Activated CD8-positive, alpha-beta memory T cell treated with anti-CD3 and anti-CD28 coated beads for 1 hour (primary cell): ENCODE measurements at regions not wholly inside any gene's neighbourhood (a gene's known extent, or its start where the extent isn't known, plus 50 kb on each side); places are given as distances from the start of the nearest gene placed in this dataset.

Source experiments
- DNase-seq, 2 donors: peaks; one replicate each; pipeline ENCODE4 v3.0.0-alpha.2; 2020; ENCODE audit warnings: low read depth in 1 of 2; ENCODE audit errors: extremely low read depth in 1 of 2

DNA sequence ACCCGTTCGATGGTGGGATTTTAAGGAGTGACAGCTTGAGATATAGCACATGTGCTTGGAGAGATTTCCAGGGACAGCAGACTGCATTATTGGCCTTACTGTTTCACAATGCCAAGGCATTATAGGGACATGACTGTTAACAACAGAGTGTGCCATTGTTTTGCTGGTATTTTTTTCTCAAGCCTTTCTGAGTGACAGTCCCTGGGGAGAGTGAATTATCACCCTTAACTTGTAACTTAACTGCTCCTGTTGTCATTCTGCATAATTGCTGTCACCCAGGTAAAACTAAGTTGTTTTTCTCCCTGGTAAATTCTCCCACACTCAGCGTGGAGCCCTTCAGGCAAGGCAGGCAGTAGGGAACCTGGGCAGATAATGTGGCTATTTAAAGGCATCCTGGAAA, 989.2 kb upstream of the LCORL start:
- no peak for DNase-seq

DNA sequence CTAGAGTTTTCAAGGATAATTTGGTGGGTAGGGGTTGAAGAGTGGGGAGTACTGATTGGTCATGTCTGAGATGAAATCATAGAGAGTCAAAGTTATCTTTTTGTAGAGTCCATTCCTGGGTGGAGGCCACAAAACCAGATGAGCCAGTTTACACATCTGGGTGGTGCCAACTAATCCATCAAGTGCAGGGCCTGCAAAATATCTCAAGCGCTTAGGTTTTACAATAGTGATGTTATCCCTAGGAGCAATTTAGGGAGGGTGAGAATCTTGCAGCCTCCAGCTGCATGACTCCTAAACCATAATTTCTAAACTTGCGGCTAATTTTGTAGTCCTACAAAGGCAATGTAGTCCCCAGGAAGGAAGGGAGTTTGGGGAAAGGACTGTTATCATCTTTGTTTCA, 988.3 kb upstream of the LCORL start:
- no peak for DNase-seq

DNA sequence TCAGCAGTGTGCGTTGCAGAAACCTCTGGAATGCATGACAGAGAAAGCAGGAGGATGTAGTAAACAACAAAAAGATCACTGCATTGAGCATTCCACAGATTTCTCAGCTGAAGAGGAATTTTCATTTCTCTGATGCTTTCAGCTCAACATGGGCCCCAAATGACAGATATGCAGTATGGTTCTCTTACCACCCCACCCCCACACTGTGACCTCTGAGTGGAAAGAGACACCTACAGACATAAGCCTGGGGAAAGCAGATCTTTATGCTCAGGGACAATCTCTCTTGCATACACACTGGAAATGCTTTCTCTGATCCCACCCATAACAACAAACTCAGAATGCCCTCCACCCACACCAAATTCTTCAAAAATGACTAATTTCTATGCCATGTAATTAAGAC, 983.7 kb upstream of the LCORL start:
- DNase-seq = no peak

DNA sequence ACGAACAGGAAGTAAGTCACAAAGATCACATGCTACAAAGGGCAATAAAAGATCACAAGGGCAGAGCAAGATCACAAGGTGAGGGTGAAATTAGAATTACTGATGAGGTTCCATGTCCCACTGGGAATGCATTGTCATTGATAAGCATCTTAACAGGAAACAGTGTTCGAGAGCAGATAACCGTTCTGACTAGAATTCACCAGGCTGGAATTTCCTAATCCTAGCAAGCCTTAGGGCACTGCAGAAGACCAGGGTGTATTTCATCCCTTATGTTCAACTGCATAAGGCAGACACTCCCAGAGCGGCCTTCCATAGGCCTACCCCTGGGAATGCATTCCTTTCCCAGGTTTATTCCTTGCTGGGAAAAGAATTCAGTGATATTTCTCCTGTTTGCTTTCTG, 980.6 kb upstream of the LCORL start:
- DNase-seq = no peak

DNA sequence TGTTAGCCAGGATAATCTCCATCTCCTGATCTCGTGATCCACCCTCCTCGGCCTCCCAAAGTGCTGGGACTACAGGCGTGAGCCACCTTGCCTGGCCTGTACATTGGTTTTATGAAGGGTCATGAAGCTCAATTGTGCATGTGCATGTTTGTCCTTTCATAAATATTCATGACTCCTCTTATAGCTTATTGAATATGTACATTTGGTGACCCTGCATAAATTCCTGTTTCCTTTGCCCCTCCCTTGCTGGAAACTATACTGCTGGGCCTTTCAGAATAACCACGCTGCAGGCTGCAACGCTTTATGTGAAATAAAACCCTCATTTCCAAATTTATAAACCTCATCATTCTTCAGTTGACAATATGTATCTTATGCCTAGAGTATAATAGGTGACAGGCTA, 978.0 kb upstream of the LCORL start:
- no peak for DNase-seq

DNA sequence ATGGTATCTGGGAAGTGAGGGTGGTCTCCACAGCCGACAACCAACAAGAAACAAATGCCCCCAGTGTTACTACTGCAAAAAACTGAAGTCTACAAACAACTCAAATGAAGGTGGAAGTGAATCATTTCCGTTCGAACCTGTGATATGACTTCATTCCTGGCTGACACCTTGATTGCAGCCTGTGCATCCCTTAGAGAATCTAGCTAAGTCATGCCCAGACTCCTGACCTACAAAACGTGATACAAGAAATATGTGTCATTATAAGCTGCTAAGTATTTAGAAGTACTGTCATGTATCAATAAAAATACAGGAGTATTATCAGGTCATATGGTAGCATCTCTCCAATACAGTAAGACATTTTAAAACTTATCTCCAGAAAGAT, 959.7 kb upstream of the LCORL start:
- no peak for DNase-seq

DNA sequence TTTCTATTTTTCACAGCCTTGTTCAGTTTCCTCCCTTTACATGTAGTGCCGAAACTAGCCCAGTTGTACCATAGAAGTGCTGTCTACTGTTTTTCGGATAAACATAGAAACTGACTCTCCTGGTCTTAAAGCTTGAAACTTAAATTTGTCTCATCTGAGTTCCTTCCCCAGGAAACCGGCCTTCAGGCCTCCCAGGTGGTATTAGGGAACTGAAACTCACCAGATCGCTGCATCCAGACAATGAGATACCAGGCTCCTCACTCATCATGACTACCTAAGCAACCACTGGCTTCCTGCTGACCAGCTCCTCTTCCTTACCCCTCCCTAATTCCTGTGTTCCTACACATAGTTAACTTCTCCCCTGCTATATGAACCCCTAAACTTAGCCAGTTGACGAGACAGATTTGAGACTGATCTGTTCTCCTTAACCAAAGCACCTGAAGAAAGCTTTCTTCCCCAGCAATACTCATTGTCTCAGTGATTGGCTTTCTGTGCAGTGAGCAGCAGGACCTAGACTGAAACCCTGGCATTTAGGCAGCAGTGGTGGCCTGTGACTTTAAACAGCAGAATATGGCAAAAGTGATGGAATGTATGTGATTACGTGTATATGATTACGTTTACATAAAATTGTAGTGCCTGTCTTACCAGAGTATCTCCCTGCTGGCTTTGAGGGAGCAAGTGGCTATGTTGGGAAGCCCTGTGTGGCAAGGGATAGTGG, 959.1 kb upstream of the LCORL start:
- DNase-seq = no peak

DNA sequence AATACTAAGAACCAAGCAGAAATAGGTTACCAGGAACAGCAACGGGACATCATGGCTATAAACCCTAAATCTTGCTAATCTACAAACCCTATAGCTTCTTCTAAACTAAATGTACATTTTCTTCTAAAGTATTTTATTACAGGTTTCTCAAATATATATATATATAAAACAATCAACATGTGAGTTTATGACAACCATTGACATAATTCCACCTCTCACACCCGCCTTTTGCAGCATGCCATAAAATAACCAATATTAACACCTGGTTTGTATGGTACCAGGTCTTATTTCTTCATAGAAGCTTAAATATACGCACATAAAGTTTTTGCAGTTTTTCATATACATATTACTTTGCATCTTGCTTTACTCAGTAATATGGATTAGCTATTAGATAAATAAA, 955.3 kb upstream of the LCORL start:
- DNase-seq = no peak

DNA sequence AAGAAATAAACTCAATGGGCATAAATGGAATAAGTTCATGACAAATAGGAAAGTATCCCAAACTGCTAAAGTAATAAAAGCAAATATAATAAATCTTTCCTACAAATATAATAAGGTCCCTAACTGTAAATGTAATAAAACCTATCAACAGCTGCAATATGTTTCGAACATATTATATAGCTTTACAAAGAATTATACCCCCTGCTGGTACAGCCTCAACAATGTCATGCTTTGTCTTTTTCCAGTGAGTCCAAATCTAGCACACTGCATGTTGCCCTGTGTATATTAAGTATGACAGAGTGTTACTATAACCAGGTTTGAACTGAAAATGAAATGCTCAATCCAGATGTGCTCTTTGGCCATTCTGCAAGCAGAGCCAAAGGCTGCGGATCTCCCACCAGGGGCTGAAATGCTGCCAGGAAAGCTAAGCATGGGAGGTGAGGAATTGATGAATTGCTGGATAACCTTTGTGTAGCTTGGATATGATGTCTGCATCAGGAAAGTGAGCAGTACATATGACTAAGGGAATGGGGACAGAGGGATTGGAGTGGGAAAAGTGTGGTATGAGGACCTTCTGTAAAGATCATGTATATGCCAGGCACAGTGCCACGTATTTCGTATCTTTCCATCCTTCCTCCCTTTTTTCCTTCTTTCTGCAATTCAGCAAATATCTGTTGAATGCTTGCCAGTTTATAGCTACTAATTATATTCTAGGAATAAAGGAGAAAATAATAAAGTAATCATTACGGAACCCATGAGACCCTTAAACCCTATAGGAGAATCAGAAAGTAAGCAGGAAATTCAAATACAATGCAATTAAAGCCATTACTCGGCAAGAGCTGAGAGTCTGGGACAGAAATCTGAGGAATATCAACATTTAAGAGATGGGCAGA, 954.6 kb upstream of the LCORL start:
- no peak for DNase-seq

DNA sequence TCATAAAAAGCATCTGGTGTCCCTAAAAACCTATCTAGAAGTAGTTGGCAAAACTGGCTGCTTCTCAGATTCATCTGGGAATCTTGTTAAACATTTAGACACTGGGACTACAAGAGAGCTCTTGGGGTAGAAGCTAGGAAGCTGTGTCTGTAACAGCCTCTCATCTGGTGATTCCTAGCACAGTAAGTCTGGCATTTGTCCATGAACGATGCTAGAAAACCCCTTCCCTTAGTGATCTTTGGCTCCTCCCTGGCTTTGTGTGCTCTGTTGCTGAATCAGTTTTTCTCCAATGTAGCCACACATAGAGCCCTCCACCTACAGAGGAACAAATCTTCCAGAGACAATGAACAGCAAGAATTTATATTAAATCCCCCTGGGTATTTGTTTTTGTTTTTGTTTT, 951.7 kb upstream of the LCORL start:
- no peak for DNase-seq

DNA sequence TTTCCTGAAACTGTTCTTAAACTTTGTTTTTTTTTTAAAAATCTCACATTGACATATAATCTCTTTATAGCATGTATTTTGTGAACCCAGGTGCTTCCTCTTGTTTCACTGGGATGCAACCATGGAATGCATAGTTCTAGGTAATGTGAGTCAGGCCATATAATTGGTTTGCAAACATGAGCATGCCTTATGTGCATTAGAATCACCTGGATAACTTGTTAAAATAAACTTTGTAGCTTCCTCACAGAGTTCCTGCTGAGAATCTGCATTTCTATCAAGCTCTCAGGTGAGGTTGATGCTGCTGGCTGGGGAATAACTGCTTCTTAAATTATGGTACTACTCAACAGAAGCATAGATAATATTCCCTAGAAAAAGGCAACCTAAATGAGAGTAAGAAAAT, 940.3 kb upstream of the LCORL start:
- DNase-seq = no peak

DNA sequence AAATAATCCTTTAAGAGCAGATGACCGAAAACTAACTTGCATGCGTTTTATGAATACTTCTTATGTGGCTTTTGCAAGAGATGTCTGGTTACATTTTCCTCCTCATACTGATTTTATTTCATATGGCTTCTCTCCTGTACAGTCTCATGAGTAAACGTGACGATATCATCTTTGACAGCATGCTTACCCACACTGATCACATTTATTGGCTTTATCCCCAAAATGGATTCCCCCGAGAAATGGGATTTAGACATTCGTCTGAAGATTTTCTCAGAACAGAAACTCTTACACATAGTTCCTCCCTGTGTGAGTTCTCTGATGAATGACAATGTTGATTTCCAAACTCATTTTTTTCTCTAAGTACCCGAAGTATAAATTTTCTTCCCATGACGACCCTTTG, 939.7 kb upstream of the LCORL start:
- DNase-seq = no peak

DNA sequence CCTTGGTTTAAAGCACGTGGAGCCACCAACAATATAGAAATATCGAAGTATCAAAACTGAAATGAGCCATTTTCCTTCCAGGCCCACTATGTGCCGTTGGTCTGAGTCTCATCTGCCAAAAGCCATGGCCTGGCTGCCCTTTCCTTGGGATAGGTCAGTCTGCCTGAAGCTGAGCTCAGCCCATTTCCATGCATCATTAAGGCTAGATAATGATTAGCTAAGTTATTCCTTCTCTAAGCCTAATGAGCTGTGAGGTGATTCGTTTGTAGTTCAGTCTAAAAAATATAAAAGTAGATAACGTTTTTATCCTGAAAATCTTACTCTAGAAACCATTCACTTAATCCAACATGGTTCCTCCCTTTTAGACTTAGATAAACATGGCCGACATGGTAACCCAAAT, 936.2 kb upstream of the LCORL start:
- no peak for DNase-seq

DNA sequence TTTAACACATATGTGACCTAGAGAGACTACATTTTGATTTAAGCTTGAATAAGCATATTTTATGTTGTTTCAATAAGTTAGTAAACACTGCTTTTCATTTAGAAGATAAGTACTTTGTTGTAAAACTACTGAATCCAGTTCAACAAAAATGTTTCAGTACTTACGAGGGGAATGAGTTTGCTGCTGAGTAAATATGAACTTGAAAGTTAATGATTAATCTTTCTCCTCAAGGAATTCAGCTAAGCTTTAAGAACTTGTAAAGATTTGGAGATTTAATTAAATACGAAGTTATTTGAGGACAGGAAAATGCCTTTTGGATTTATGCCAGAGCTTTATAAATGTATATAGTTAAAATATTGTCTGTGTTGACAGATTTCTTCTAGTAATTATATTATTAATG, 933.0 kb upstream of the LCORL start:
- DNase-seq = no peak

DNA sequence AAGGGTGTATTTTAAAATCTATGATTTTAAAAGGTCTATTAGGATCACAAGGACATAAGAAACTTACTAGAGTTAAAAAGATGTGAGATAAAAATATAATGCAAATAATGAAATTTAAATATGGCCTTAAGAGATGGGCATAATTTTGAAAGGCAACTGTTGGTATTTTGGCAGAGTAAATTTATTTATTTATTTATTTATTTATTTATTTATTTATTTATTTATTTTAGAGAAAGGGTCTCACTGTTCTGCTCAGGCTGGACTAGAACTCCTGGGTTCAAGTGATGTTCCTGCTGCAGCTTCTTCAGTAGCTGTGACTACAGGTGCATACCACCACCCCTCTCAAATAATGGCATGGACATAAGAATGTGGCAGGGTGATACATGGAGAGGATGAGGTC, 932.1 kb upstream of the LCORL start:
- no peak for DNase-seq

DNA sequence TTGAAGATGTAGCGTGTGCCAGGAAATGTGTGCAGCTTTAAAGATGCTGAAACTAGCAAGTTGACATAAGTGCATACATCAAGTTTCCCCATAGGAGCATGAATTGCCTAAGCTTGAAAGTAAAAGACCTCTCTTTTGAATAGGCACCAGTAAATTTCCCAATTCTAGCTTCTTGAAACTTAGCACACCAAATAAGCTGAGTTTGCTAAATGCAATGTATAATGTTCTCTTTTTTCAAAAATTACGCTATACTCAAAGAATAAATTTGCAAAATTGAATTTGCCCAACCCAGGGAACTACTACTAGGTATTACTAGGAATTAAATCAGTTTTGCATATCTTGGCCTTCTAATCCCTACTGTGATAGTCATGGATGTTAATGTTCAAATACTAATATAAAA, 923.9 kb upstream of the LCORL start:
- DNase-seq = no peak

DNA sequence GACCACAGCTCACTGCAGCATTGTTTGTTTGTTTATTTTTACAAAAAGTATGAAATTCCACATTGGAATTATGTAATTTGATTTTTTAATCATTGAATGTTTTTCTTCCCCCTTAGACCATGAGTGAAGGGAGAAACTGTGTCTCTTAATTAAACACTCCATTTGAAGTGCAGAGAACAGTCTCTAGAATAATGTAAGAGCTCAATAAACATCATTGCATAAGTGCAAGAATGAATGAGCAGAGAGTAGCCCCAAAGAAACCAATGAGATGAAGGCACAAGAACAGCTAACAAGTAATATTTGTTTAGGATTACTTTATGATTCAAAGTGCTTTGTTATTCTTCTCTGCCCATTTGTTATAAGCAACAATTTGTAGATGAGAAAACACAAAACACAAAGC, 921.3 kb upstream of the LCORL start:
- DNase-seq = no peak

DNA sequence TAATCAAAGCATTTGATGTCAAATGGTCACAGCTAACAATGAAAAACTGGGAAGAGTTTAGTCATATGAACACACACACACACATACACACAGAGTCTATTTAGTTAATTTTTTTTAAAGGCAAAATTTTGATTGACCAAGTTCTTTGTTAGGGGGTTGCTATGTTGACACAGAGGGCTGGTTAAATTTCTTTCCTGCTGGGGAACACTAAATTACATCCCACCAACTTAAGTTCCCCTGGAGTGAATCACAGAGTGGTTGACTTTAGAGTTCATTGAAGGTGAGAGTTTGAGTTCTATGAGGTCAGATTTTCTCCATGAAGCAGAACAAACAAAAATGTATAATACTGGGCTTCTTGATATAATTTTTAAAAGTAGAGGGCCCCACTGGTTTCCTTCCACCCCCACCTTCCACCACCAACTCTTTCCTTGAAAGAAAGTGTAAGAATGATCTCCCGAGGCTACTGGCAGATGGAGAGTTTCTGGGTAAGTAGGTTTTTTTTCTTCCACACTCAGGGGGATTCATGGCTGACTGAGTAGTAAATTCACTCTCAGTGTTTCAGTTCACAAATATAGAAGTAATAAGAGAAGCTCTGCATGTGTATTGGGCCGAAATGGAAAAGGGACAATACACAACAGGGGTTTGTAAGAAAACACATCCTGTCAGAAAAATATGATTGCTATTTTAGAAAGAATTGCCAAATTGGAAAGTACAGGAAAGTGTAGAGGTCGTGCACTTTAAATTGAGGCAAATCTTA, 917.0 kb upstream of the LCORL start:
- DNase-seq = no peak

DNA sequence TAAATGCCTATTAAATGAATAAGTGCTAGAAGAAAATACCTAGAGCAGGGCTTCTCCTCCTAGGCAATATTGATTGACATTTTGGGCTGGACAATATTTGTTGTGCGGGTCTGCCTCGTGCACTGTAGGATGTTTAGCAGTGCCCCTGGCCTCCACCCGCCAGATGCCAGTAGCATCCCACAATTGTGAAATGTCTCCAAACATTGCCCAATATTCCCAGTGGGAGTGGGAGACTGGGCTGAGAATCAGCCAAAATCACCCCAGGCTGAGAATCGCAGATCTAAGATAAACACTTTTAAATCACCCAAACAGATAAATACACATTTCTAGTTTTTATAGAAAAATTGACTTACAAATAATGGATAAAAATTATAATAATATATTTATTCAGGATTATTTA, 916.2 kb upstream of the LCORL start:
- DNase-seq = no peak

DNA sequence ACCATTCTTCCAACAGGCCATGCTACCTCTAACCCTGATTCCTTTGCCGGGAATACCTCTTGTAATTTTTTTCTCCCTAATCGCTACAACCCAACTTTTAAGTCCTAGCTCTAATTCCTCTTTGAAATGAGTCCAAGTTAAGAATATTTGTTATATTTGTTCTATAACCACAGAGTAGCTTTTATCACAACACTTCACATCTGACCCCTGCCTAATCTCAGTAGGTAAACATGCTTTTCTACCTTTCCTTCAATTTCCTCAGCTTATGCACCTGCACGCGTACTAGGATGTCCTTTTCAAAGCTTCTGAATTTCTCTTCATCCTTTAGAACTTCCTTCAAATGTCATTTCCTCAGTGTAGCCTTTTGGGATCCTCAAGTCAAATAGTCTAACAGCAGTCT, 915.5 kb upstream of the LCORL start:
- DNase-seq = no peak

DNA sequence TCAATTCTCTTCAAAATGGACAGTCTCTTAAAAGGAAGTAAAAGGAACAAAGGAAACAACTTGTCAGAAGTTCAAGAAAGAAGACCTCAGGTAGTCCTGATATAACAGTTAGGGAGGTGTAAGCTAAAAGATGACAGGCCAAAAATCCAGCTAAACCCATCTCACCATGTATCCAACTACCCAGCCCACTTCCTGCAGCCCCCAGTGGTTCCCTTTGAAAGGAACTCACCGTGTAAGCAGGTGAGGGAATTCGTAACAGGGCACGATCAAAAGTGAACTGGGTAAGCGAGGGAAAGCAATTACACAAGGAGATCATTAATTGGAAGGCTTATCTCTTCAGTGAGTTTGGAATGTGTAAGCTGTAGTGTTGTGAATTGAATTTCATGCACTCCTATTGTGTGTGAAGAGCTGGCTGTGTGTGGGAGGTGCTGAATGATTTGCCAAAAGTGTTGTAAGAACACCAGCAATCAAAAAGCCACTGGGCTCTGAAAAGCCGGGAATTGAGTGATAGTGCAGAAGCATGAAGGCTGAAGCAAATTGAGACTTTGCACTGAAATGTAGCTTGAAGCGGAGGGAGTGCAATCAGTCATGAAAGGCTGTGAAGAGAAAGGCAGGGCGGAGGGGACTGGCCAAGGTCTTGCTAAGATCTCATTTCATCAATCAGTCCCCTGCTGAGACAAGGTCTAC, 914.2 kb upstream of the LCORL start:
- no peak for DNase-seq
